ENCODE measurements at regions not wholly inside any gene's neighbourhood (a gene's known extent, or its start where the extent isn't known, plus 50 kb on each side); places are given as distances from the start of the nearest gene placed in this dataset.
A peak's percentile ranks its signal among the peaks of the same experiment; 100 is the strongest.

GRCh38 chr20:62545901-62546525 is 70.2 kb upstream of the GATA5 start:
- DNase-seq (ENCODE audit: low spot score), result no peak

GRCh38 chr20:62546606-62547005 is 70.8 kb upstream of the GATA5 start:
- no peak for DNase-seq (ENCODE audit: low spot score)

- DNase-seq (ENCODE audit: low spot score), result no peak
Measured at GRCh38 chr20:62547364-62547763, 71.6 kb upstream of the GATA5 start.

- DNase-seq (ENCODE audit: low spot score), result no peak
Measured at GRCh38 chr20:62548471-62548870, 72.7 kb upstream of the GATA5 start.

GRCh38 chr20:62549029-62549428 is 73.2 kb upstream of the GATA5 start:
- DNase-seq (ENCODE audit: low spot score), result no peak

GRCh38 chr20:62549499-62550086 is 73.8 kb upstream of the GATA5 start:
- DNase-seq (ENCODE audit: low spot score), result no peak

GRCh38 chr20:62550087-62550632 is 74.4 kb upstream of the GATA5 start:
- DNase-seq (ENCODE audit: low spot score), result peak; percentile 69

GRCh38 chr20:62551407-62552323 is 75.9 kb upstream of the GATA5 start:
- DNase-seq (ENCODE audit: low spot score), result no peak

GRCh38 chr20:62552613-62553012 is 76.8 kb upstream of the GATA5 start:
- DNase-seq (ENCODE audit: low spot score), result no peak

- DNase-seq (ENCODE audit: low spot score), result no peak
Measured at GRCh38 chr20:62553136-62553837, 77.5 kb upstream of the GATA5 start.

- DNase-seq (ENCODE audit: low spot score), result no peak
Measured at GRCh38 chr20:62553838-62554161, 78.0 kb upstream of the GATA5 start.

GRCh38 chr20:62554214-62554897 is 78.6 kb upstream of the GATA5 start:
- DNase-seq (ENCODE audit: low spot score), result no peak

GRCh38 chr20:62554898-62555641 is 79.3 kb upstream of the GATA5 start:
- DNase-seq (ENCODE audit: low spot score), result no peak

- no peak for DNase-seq (ENCODE audit: low spot score)
Measured at GRCh38 chr20:62555642-62556420, 80.0 kb upstream of the GATA5 start.

GRCh38 chr20:62557462-62557861 is 81.7 kb upstream of the GATA5 start:
- no peak for DNase-seq (ENCODE audit: low spot score)

- DNase-seq (ENCODE audit: low spot score), result no peak
Measured at GRCh38 chr20:62557999-62558408, 82.2 kb upstream of the GATA5 start.

- no peak for DNase-seq (ENCODE audit: low spot score)
Measured at GRCh38 chr20:62558779-62559178, 83.0 kb upstream of the GATA5 start.

GRCh38 chr20:62560162-62560561 is 82.1 kb upstream of the SLCO4A1 start:
- DNase-seq (ENCODE audit: low spot score), result no peak

- DNase-seq (ENCODE audit: low spot score), result no peak
Measured at GRCh38 chr20:62561182-62561581, 81.1 kb upstream of the SLCO4A1 start.

- DNase-seq (ENCODE audit: low spot score), result no peak
Measured at GRCh38 chr20:62561948-62562347, 80.4 kb upstream of the SLCO4A1 start.
